ENCODE measurements at regions not wholly inside any gene's neighbourhood (a gene's known extent, or its start where the extent isn't known, plus 50 kb on each side); places are given as distances from the start of the nearest gene placed in this dataset.

DNA sequence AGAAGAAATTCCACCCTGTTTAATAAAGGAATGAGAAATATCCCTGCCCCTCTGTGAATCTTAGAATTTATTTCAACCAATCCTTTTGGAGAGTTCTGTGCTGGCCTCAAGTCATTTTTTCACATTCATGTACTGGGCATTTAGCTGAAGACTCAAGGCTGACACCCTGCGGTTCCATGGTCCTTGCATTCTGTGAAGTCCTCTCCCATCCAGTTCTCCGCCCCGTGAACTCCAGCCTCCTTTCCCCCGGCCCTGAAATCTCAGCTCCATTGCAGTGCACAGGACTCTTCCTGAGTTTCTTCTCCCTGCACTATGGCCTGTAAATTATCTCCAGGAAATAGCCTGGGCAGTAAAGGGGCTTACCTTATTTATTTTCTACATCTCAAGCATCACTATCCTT is 183.0 kb upstream of the KCND2 start:
- intact Hi-C loops (cut with micrococcal nuclease) = no loop called here
- ATAC-seq = no peak
- DNase-seq = no peak

DNA sequence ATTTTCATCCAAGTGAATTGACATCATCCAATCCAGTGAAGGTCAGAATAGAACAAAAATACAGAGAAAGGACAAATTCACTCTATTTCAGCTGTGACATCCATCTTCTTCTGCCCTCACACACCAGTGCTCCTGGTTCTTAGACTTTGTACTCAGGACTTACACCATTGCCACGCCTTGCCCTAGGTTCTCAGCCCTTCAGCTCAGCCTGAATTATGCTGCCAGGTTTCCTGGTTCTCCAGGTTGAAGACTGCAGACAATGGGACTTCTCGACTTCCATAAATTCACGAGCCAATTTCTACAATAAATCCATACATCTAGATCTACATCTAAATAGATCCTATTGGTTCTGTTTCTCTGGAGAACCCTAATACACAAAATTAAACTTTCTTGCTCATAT is 181.2 kb upstream of the KCND2 start:
- DNase-seq = no peak

DNA sequence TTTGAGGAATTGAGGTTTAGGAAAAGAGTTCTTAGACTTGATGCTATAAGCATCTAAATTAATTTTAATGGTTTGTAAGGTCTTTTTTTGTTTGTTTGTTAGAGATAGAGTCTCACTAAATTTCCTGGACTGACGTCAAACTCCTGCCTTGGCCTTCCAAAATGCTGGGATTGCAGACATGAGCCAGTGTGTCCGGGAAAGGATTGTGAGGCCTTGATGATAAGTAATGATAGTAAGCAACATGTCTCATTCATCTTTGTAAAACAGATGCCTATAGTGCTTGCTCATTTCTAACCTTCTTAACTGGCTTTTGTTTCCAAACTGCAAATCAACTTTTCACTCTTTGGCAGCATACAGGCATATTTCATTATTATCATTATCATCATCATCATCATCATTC is 176.0 kb upstream of the KCND2 start:
- DNase-seq (no peak), ATAC-seq (no peak)
- intact Hi-C loops (cut with micrococcal nuclease) = no loop called here

More for the DNA sequence above, 181.2 kb upstream of the KCND2 start:
- ATAC-seq = no peak
- intact Hi-C loops (cut with micrococcal nuclease) = no loop called here

- DNase-seq = no peak
- intact Hi-C loops (cut with micrococcal nuclease) = no loop called here
- ATAC-seq = no peak
Observed at GRCh38 chr7:120097774-120098173, 175.2 kb upstream of the KCND2 start.

DNA sequence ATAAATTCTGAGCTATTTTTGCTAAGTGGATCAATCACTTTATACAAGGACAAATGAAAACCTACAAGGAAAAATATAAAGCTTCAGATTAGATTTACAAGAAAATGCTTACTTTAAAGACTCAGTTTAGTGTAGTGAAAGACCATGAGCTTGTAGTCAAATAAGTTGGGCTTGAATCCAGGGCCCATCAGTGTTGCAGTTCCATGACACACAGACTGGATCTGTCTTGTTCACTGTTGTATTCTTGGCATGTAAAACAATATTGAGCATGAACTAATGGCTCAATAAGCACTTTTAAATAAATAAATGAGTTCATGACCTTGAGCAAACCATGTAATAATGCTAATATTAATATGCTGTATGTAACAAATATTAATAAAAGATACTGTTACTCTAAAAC is 164.6 kb upstream of the KCND2 start:
- ATAC-seq = no peak
- no peak for DNase-seq
- intact Hi-C loops (cut with micrococcal nuclease) = no loop called here

- no peak for ATAC-seq
- no peak for DNase-seq
- intact Hi-C loops (cut with micrococcal nuclease) = no loop called here
Observed at GRCh38 chr7:120110169-120110568, 162.8 kb upstream of the KCND2 start.

GRCh38 chr7:120114626-120115025 is 158.3 kb upstream of the KCND2 start:
- no peak for DNase-seq
- ATAC-seq = no peak
- intact Hi-C loops (cut with micrococcal nuclease) = no loop called here

DNA sequence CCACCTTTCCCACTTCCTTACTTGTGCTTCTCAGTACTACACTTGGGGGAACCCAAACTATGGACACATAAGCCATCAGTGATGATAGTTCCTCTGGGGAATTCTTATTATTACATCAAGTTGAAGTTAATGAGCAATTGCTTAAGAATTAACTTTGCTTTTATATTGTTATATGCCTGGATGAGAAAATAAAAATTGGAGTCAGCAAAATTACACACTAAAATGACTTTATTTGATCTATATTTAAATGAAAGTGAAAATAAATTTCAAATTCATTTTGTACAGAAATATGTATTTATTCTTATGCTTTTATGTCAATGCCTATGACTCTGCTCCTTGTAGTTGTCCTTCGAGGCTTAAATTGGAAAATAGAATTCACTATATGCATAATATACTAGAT is 149.4 kb upstream of the KCND2 start:
- no peak for ATAC-seq
- intact Hi-C loops (cut with micrococcal nuclease) = no loop called here
- DNase-seq = no peak

DNA sequence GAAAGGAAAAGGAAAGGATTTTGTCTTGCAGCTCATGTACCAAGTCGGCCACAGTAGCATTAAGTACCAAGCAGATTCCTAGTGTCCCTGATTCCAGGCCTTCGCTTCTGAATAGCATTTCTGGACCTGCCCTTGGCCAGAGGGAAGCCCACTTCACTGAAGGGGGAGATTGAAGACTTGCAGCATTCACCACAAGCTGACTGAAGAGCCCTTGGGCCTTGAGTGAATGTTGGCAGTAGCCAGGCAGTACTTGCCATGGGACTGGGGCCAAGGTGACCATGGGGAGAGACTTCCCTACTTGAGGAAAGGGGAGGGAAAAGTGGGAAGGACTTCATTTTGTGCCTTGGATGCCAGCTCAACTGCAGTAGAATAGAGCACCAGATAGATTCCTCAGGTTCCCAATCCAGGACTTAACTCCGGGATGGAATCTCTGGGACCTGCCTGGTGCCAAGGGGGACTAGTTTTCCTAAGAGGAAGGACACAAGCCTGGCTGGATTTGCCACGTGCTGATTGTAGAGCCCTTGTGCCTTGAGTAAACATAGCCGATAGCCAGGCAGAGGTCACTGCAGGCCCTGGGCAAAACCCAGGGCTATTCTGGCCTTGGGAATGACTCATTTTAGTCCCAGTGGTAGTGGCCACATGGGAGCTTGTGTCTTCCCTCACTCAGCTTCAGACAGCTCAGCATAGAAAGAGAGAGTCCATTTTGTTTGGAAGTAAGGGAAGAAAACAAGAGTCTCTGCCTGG is 141.7 kb upstream of the KCND2 start:
- DNase-seq = no peak
- intact Hi-C loops (cut with micrococcal nuclease) = no loop called here
- no peak for ATAC-seq

DNA sequence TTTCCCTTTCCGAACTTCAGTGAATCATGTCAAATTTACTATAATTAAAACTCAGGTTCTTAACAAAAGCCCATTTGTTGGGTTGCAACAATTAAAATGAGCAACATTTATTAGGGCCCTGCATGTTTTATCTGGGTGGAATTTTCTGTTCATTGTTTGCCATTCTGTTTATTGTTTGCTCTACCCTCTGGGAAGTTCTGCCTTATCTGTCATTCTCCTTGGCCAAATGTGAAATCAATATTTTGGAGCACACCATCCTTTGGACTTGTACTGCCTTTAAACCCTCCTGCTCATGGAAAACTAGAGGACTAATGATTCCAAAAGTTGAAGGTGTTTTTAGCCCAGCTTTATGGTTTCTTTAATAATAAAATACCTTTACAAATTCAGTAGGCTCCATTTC is 134.5 kb upstream of the KCND2 start:
- ATAC-seq = no peak
- intact Hi-C loops (cut with micrococcal nuclease) = no loop called here
- no peak for DNase-seq

DNA sequence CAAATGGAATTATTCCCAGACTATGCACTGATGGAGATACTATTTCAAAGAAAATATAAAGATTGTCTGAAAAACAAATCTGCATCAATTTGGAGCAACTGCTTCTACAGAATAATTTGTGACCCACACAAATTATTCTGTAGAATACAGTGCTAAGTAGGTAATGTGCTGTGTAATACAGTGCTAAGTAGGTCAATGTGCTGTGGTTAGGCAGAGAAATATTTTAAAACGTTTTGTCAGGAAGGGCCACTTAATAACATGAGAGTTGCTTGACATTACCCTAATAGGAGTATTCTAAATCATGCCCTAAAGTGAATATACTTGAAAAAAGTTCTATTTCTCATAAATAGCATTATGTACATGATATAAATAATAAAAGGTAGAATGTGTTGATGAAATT is 116.5 kb upstream of the KCND2 start:
- no peak for ATAC-seq
- intact Hi-C loops (cut with micrococcal nuclease) = no loop called here
- DNase-seq = no peak

DNA sequence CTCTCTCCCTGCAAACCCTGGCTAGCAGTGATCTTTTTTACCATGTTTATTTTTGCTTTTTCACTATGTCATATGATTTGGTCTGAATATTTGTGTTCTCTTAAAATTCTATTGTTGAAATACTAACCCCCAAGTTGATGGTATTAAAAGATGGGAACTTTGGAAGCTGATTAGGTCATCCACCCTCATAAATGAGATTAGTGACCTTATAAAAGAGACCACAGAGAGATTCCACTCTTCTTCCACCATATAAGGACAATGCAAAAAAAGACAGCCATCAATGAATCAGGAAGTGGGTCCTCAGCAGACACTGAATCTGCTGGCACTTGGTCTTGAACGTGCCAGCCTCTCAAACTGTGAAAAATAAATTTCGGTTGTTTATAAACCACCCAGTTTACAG is 112.8 kb upstream of the KCND2 start:
- ATAC-seq (no peak), DNase-seq (no peak)
- intact Hi-C loops (cut with micrococcal nuclease) = no loop called here

DNA sequence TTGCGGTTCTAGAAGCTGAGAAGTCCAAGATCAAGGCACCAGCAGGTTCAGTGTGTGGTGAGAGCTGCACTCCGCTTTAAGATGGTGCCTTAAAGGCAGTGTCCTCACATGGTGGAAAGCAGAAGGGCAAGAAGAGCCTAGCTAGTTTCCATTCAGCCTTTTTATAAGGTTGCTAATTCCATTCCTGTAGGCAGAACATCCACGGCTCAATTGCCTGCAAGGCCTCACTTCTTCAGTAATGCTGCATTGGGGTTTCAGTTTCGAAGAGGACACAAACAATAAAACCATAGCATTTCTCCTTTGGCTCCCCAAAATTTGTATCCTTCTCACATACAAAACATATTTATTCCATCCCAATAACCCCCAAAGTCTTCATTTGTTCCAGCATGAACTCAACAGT is 109.5 kb upstream of the KCND2 start:
- DNase-seq (no peak), ATAC-seq (no peak)

GRCh38 chr7:120165227-120165626 is 107.7 kb upstream of the KCND2 start:
- intact Hi-C loops (cut with micrococcal nuclease) = no loop called here

More for the DNA sequence above, 109.5 kb upstream of the KCND2 start:
- intact Hi-C loops (cut with micrococcal nuclease) = no loop called here

DNA sequence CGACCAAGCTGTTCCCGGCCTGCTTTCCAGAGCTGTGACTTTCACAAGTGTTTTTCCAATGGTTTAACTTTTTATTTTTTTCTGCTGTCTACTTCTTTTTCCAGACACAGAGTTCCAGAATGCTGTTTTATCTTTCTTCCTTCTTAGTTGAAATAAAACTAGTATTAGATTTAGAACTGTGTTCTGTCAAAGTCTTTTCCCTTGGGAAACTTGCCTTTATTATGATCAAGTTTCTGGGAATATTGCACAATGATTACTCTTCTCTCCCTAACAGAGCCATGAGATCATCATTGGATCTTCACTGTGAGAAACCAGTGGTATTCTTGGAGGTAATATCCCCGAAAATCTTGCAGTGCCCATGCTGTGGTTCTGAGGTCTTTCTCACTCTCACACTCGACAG is 104.9 kb upstream of the KCND2 start:
- DNase-seq = no peak
- intact Hi-C loops (cut with micrococcal nuclease) = no loop called here
- ATAC-seq = peak; percentile 87

More at GRCh38 chr7:120165227-120165626, 107.7 kb upstream of the KCND2 start:
- DNase-seq (no peak), ATAC-seq (no peak)

- ATAC-seq (no peak), DNase-seq (no peak)
- intact Hi-C loops (cut with micrococcal nuclease) = no loop called here
Observed at GRCh38 chr7:120169996-120170783, 102.8 kb upstream of the KCND2 start.

GRCh38 chr7:120170834-120171233 is 102.1 kb upstream of the KCND2 start:
- ATAC-seq (peak; percentile 75), DNase-seq (no peak)
- intact Hi-C loops (cut with micrococcal nuclease) = no loop called here

- no peak for ATAC-seq
- DNase-seq = no peak
Observed at GRCh38 chr7:120171406-120171805, 101.6 kb upstream of the KCND2 start.

DNA sequence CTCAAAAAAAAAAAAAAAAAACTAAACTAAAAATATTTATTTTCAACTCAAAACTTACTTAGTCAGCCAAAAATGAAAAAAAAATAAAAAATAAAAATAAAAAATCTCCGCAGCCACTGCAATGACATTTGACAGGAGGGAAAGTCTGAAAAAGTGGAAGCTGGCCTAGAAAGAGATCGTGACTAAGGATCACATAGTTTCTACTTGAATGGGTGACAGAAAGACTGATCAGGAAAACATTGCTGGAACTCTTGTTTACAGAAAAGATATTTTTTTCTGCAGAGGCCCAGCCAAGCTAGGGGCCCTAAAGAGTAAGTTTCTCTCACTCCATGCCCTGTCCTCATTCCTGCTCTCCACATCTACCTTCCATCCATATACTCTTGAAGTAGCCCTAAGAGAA is 92.8 kb upstream of the KCND2 start:
- intact Hi-C loops (cut with micrococcal nuclease) = no loop called here
- DNase-seq (no peak), ATAC-seq (no peak)

More at GRCh38 chr7:120171406-120171805, 101.6 kb upstream of the KCND2 start:
- intact Hi-C loops (cut with micrococcal nuclease) = no loop called here

DNA sequence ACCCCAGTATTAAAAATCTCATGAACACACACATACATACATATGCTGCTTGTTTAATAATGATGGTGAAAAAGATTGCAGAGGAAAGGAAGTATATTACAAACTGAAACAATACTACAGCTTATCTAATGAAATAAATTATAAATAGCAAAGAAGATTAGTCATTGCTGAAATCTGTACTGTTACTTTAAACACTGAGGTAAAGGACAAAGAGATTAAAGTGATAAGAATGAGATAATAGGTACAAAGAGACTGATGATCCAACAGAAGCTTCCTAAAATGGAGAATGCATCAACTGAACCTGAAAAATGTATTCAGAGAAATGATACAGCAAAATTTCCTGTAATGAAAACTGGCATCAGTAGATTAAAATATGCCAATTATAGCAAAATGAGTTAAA is 91.5 kb upstream of the KCND2 start:
- intact Hi-C loops (cut with micrococcal nuclease) = no loop called here
- no peak for ATAC-seq
- no peak for DNase-seq

- ATAC-seq = peak; percentile 84
- no peak for DNase-seq
Observed at GRCh38 chr7:120184866-120185265, 88.1 kb upstream of the KCND2 start.

More at GRCh38 chr7:120184866-120185265, 88.1 kb upstream of the KCND2 start:
- intact Hi-C loops (cut with micrococcal nuclease) = no loop called here

Data from left ventricle myocardium superior (tissue), 1 donor.